HFFc6 (cell line): ENCODE measurements at regions not wholly inside any gene's neighbourhood (a gene's known extent, or its start where the extent isn't known, plus 50 kb on each side); places are given as distances from the start of the nearest gene placed in this dataset.

Source experiments
- DNase-seq: peaks from one replicate; pipeline ENCODE4 v3.0.0-alpha.2; 2018
- H3K27ac Mint-ChIP-seq: 2 replicates; pipeline ENCODE4 v1.8.0; 2020; ENCODE audit warnings: mild to moderate bottlenecking, mixed read lengths
- H3K27me3 Mint-ChIP-seq: 2 replicates; pipeline ENCODE4 v1.8.0; 2021; ENCODE audit warnings: mild to moderate bottlenecking, moderate library complexity, mixed read lengths; ENCODE audit not compliant: insufficient read depth
- H3K36me3 Mint-ChIP-seq: 2 replicates; pipeline ENCODE4 v1.8.0; 2021; ENCODE audit warnings: low read depth, mixed read lengths
- H3K4me1 Mint-ChIP-seq: 2 replicates; pipeline ENCODE4 v1.8.0; 2020; ENCODE audit warnings: low read depth, mixed read lengths
- H3K4me3 Mint-ChIP-seq: 2 replicates; pipeline ENCODE4 v1.8.0; 2020; ENCODE audit warnings: mild to moderate bottlenecking, moderate library complexity, mixed read lengths
- H3K9me3 Mint-ChIP-seq: 2 replicates; pipeline ENCODE4 v1.8.0; 2020; ENCODE audit warnings: mild to moderate bottlenecking, mixed read lengths
- TF ChIP-seq, protein P1 (sequence below): fragments of 200-600 bp; sonication (generic); IDR thresholded peaks from 2 replicates; pipeline ENCODE4 v1.5.0; 2021; ENCODE audit warnings: antibody characterized with exemption, mild to moderate bottlenecking

DNA sequence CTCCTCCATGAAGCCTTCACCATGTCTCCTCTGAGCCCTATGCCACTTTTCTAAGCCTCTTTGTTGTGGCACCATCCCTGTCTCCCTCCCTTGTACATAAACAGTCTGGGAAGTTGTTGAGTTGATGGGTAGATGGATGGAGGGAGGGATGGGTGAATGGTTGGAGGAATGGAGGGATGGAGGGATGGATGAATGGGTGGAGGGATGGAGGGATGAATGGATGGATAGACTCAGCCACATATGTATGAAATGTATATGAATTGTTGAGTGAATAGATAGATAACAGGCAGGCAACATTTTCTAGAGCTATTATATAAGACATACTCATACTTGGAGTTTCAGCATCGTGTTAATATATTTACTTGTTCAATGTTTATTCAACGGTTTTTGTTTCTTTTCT, 58.3 kb upstream of the HES1 start:
- peaks cover 2% of the 10 kb centered on the region for H3K4me1 Mint-ChIP-seq
- no peaks in the 10 kb centered on the region for H3K36me3 Mint-ChIP-seq
- H3K27me3 Mint-ChIP-seq = peaks cover 36% of the 10 kb centered on the region
- no peak for DNase-seq
- TF ChIP-seq, protein P1, sequence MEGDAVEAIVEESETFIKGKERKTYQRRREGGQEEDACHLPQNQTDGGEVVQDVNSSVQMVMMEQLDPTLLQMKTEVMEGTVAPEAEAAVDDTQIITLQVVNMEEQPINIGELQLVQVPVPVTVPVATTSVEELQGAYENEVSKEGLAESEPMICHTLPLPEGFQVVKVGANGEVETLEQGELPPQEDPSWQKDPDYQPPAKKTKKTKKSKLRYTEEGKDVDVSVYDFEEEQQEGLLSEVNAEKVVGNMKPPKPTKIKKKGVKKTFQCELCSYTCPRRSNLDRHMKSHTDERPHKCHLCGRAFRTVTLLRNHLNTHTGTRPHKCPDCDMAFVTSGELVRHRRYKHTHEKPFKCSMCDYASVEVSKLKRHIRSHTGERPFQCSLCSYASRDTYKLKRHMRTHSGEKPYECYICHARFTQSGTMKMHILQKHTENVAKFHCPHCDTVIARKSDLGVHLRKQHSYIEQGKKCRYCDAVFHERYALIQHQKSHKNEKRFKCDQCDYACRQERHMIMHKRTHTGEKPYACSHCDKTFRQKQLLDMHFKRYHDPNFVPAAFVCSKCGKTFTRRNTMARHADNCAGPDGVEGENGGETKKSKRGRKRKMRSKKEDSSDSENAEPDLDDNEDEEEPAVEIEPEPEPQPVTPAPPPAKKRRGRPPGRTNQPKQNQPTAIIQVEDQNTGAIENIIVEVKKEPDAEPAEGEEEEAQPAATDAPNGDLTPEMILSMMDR = no peak
- H3K27ac Mint-ChIP-seq = no peak overlapping the region
- no peaks in the 10 kb centered on the region for H3K9me3 Mint-ChIP-seq
- no peak overlapping the region for H3K4me3 Mint-ChIP-seq

DNA sequence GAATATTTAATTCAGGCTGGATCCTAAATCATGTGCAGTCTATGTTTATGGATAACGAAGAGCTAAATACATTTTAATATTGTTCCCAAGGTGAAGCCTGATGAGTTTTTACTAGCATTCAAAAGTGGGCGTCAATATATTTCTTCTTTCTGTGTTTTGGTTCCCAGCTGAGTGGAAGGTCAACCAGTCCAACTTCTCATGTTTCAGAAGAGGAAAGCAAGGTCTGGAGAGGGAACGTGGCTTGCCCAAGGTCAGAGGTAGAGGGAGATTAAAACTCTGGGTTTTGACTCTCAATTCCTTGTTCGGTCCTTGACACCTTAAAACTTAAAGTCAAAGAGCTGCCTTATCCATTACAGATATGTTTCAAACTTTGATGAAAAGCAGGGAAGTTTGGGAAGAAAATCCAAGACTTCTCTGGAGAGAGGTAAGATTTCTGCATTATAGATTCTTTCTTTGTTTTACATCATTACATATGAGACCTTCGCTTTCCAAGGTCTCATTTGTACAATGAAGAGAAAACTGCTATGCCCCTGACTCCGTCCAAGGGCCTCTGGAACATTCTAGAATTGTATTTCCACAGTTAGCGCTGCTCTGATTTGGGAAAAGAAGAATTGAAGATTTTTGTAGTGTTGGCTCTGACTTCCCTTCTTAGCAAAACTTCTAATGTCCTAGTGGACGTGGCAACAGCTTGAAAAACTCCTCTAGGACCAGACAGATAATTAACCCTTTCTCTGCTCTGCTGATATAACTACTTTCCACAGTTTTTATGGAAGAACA, 57.7 kb upstream of the HES1 start:
- no peak for DNase-seq
- Mint-ChIP-seq H3K4me1 (peaks cover 9% of the 10 kb centered on the region), H3K4me3 (no peak overlapping the region), H3K9me3 (no peaks in the 10 kb centered on the region), H3K27ac (no peak overlapping the region), H3K36me3 (no peaks in the 10 kb centered on the region), H3K27me3 (peaks cover 39% of the 10 kb centered on the region)
- TF ChIP-seq, protein P1 = no peak

DNA sequence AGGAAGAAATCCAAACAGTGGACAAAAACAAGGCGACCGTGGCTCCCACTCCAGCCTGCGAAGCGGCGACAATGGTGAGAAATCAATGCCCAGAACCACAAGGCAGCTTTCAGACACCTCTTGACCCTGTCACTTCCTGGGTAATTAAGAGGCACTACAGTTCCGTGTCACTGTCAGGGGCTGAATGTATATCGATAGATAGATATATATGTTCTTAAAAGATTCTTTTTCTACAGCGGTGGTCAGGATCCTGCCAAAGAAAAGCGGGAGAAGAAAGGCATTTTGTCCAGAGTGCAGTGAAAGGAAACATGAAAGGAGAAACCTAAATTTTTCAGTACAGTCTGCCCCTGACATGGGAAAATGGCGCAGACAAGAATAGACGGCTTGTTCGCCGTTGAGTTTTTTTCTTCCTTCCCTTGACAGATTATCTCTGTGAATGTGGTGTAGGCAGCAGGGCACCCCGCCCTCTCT, 56.2 kb upstream of the HES1 start:
- no peak overlapping the region for H3K4me3 Mint-ChIP-seq
- TF ChIP-seq, protein P1 = no peak
- H3K27me3 Mint-ChIP-seq = peaks cover 30% of the 10 kb centered on the region
- no peak overlapping the region for H3K27ac Mint-ChIP-seq
- no peaks in the 10 kb centered on the region for H3K36me3 Mint-ChIP-seq
- peaks cover 9% of the 10 kb centered on the region for H3K4me1 Mint-ChIP-seq
- no peak for DNase-seq
- no peaks in the 10 kb centered on the region for H3K9me3 Mint-ChIP-seq

DNA sequence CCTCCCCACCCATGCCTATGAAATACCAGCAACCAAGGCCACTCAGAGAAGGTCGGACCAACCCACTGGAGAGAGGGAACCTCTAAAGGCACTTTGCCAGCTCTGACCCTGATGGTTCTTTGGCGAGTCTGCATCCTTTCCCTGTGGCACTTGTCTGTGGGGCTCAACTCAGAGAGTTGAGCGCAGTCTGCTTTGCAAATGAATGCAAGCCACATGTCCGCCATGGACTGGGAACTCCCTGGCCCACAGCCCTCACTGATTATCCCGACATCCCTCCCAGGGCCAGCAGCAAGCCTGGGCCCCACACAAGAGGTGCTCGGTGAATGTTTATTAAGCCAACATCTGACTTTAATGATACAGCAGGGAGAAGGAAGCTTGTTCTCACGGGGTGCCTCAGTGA, 55.5 kb upstream of the HES1 start:
- H3K27ac Mint-ChIP-seq = no peak overlapping the region
- no peaks in the 10 kb centered on the region for H3K9me3 Mint-ChIP-seq
- DNase-seq = no peak
- H3K4me1 Mint-ChIP-seq = peaks cover 9% of the 10 kb centered on the region
- no peaks in the 10 kb centered on the region for H3K36me3 Mint-ChIP-seq
- H3K4me3 Mint-ChIP-seq = no peak overlapping the region
- TF ChIP-seq, protein P1 = no peak
- peaks cover 25% of the 10 kb centered on the region for H3K27me3 Mint-ChIP-seq

DNA sequence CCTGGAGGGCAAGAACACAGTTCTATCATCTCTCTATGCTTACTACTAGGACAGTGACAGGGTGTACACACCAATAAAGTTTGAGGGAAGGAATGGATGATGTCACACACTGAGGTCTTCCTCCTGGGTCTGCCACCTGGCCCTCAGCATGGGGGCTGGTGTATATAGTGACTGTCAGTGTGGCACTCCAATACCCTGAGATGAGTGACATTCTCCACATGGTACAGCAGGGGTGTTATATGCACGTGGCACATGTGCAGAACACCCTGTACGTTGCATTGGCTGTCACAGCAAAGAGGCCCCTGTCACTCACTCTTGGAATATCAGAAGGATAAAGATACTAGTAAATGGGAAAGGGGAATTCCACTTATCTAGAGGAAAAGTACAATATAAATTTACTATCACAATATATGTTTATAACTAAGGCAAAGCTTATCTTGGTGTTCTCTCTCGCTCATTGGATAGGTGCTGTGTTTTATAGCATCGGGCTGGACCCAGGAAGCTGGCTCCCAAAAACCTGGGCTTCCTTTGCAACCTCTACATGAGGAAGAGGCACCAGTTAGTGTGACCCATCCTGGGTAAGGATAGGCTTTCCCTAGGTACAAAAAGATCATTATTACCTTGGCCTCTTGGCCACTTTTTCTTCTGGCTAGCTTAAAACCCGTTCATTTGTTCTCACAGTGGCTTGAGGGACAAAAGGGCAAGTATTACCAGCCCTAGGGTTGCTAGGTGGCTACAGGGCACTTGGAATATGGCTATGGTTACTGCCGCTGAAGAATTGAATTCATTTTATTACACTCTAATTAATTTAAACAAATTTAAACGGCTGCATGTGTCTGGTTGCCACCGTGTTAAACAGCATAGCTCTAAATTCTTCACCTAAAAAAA, 54.8 kb upstream of the HES1 start:
- peaks cover 9% of the 10 kb centered on the region for H3K4me1 Mint-ChIP-seq
- no peak overlapping the region for H3K27ac Mint-ChIP-seq
- no peaks in the 10 kb centered on the region for H3K36me3 Mint-ChIP-seq
- H3K4me3 Mint-ChIP-seq = no peak overlapping the region
- peaks cover 21% of the 10 kb centered on the region for H3K27me3 Mint-ChIP-seq
- TF ChIP-seq, protein P1 = no peak
- no peak for DNase-seq
- H3K9me3 Mint-ChIP-seq = no peaks in the 10 kb centered on the region
